Endothelial cell of umbilical vein (primary cell): ENCODE measurements at regions not wholly inside any gene's neighbourhood (a gene's known extent, or its start where the extent isn't known, plus 50 kb on each side); places are given as distances from the start of the nearest gene placed in this dataset.

Experiments used
- BruUV-seq: library from RNA; stranded (reverse); fragments of 400-500 nt; replicated peaks from 2 replicates; lab custom pipeline; 2021; lab: Mats Ljungman, UMichigan
- CTCF ChIA-PET: fragments of 300-600, 350-600 bp; sonication (Branson Sonifier 250); formaldehyde crosslinking; loops from one replicate; lab custom pipeline; 2021; ENCODE audit warnings: antibody characterized with exemption, inconsistent platforms; lab: Charles Lee
- POLR2A ChIA-PET: fragments of 300-600, 350-600 bp; sonication (Branson Sonifier 250); formaldehyde crosslinking; loops from one replicate; lab custom pipeline; 2021; ENCODE audit warnings: antibody characterized with exemption, inconsistent platforms; lab: Charles Lee
- DNase-seq: peaks from one replicate; pipeline ENCODE4 v3.0.0-alpha.2; 2011; ENCODE audit warnings: low read depth, low spot score
- FAIRE-seq: peaks from 2 replicates; lab custom pipeline; 2011; peaks lifted over from hg19 to GRCh38; lab: Jason Lieb, UNC
- H2AFZ ChIP-seq: 2 replicates; pipeline ENCODE4 v1.6.0; 2012; ENCODE audit warnings: low read depth, low read length, control low read depth, inconsistent platforms
- H3K27ac ChIP-seq: 2 replicates; pipeline ENCODE4 v1.5.1; 2011; ENCODE audit warnings: low read depth, mild to moderate bottlenecking, control low read depth, low read length, moderate library complexity; ENCODE audit not compliant: insufficient read depth
- H3K27me3 ChIP-seq, 2 experiments: 2 replicates each; pipeline versions ENCODE4 v1.6.0 to v1.6.1; 2011; ENCODE audit warnings: low read length in 2 of 2, mixed read lengths in 1 of 2; ENCODE audit not compliant: control insufficient read depth in 2 of 2, insufficient read depth in 2 of 2
- H3K36me3 ChIP-seq, 2 experiments: 2 replicates in 1 of 2; 3 replicates in 1 of 2; pipeline ENCODE4 v1.5.1; 2011; ENCODE audit warnings: low read length in 2 of 2, mild to moderate bottlenecking in 1 of 2, moderate library complexity in 1 of 2; ENCODE audit not compliant: control insufficient read depth in 2 of 2, insufficient read depth in 2 of 2; ENCODE audit errors: extremely low read depth in 1 of 2
- H3K4me1 ChIP-seq: 3 replicates; pipeline ENCODE4 v1.5.1; 2011; ENCODE audit warnings: mild to moderate bottlenecking, low read length; ENCODE audit not compliant: control insufficient read depth, insufficient read depth; ENCODE audit errors: extremely low read depth
- H3K4me2 ChIP-seq: 2 replicates; pipeline ENCODE4 v1.6.1; 2011; ENCODE audit warnings: low read length, control low read depth, mixed read lengths; ENCODE audit not compliant: insufficient read depth
- H3K4me3 ChIP-seq, 3 experiments: fragments of 200-600 bp in 1 of 3; sonication (generic), shearing (Covaris generic) in 1 of 3; replicated peaks in 1 of 3; 2 replicates each; pipeline ENCODE4 v1.5.1; 2011 to 2016; ENCODE audit warnings: control low read depth in 3 of 3, low read length in 3 of 3, mild to moderate bottlenecking in 2 of 3, inconsistent platforms in 1 of 3, low read depth in 1 of 3, moderate library complexity in 1 of 3; ENCODE audit not compliant: insufficient read depth in 1 of 3
- H3K79me2 ChIP-seq: 2 replicates; pipeline ENCODE4 v1.6.0; 2012; ENCODE audit warnings: low read length, inconsistent platforms; ENCODE audit not compliant: control insufficient read depth, insufficient read depth
- H3K9ac ChIP-seq: replicated peaks from 2 replicates; pipeline ENCODE3; 2011; ENCODE audit warnings: low read length, control low read depth; ENCODE audit not compliant: insufficient read depth; ENCODE audit errors: extremely low read depth
- H3K9me1 ChIP-seq: replicated peaks from 3 replicates; pipeline ENCODE4 v1.6.0; 2011; ENCODE audit warnings: mild to moderate bottlenecking, low read length; ENCODE audit not compliant: control insufficient read depth, insufficient read depth; ENCODE audit errors: extremely low read depth
- H3K9me3 ChIP-seq: replicated peaks from 2 replicates; pipeline ENCODE4 v1.5.1; 2012; ENCODE audit warnings: low read length, inconsistent platforms; ENCODE audit not compliant: control insufficient read depth, insufficient read depth
- H4K20me1 ChIP-seq: replicated peaks from 2 replicates; pipeline ENCODE3; 2011; ENCODE audit warnings: mild to moderate bottlenecking, low read length; ENCODE audit not compliant: control insufficient read depth, insufficient read depth; ENCODE audit errors: extremely low read depth
- CTCF ChIP-seq, 2 donors: IDR thresholded peaks; 1 replicate in 1 of 2; 2 replicates in 1 of 2; pipeline ENCODE4 v1.5.1; 2011; ENCODE audit warnings: low read length in 2 of 2, mild to moderate bottlenecking in 2 of 2, moderate library complexity in 2 of 2, control low read depth in 1 of 2, inconsistent platforms in 1 of 2, low read depth in 1 of 2; ENCODE audit not compliant: insufficient read depth in 1 of 2; ENCODE audit errors: extremely low read depth in 1 of 2
- FOS ChIP-seq: IDR thresholded peaks from 2 replicates; pipeline ENCODE4 v1.6.1; 2011; ENCODE audit warnings: mild to moderate bottlenecking, low read length, moderate library complexity, borderline replicate concordance; ENCODE audit not compliant: insufficient read depth
- GATA2 ChIP-seq: IDR thresholded peaks from 2 replicates; pipeline ENCODE4 v1.7.0; 2011; ENCODE audit warnings: low read depth, mild to moderate bottlenecking, moderate library complexity, mixed read lengths, low read length; ENCODE audit not compliant: insufficient read length, insufficient read depth
- JUN ChIP-seq: IDR thresholded peaks from 2 replicates; pipeline ENCODE4 v1.6.1; 2011; ENCODE audit warnings: borderline replicate concordance, low read depth; ENCODE audit not compliant: insufficient read length, insufficient read depth
- MAX ChIP-seq: IDR thresholded peaks from 2 replicates; pipeline ENCODE4 v1.6.1; 2011; ENCODE audit not compliant: insufficient read depth, insufficient read length
- MYC ChIP-seq: IDR thresholded peaks from one replicate; pipeline ENCODE4 v1.6.1; 2011; ENCODE audit warnings: mild to moderate bottlenecking, low read depth, low read length
- POLR2A ChIP-seq: IDR thresholded peaks from 2 replicates; pipeline ENCODE4 v1.6.1; 2012; ENCODE audit warnings: low read depth, mild to moderate bottlenecking, control low read depth, low read length
- POLR2AphosphoS5 ChIP-seq: IDR thresholded peaks from 2 replicates; pipeline ENCODE4 v1.6.1; 2012; ENCODE audit warnings: low read depth, mild to moderate bottlenecking, control low read depth, low read length, moderate library complexity; ENCODE audit not compliant: insufficient read depth
- dilution Hi-C: fragments of 300-500 bp; cut with MboI; formaldehyde crosslinking; loops from one replicate; pipeline ENCODE4 v1.15.0; 2019; ENCODE audit warnings: low sequenced_read_pairs; ENCODE audit not compliant: extremely low pct_ligation_motif_present
- intact Hi-C: fragments of 100-400 bp; cut with micrococcal nuclease; formaldehyde crosslinking; loops from one replicate; pipeline ENCODE4 v1.10.0; 2022

GRCh38 chr12:111138016-111138415 is 217.6 kb upstream of the MYL2 start:
- no TSS peak for BruUV-seq
- Histone ChIP-seq H3K4me2 (no peak overlapping the region), H3K9ac (no peak overlapping the region), H3K36me3 (no peaks in the 10 kb centered on the region), H3K27me3 (no peaks in the 10 kb centered on the region), H3K4me3 (no peak overlapping the region), H4K20me1 (no peaks in the 10 kb centered on the region), H3K79me2 (no peaks in the 10 kb centered on the region), H3K9me1 (no peaks in the 10 kb centered on the region), H3K27ac (no peak overlapping the region), H3K4me1 (no peaks in the 10 kb centered on the region), H2AFZ (no peak overlapping the region), H3K9me3 (no peaks in the 10 kb centered on the region)
- ChIA-PET CTCF (no interaction called here), POLR2A (no interaction called here)
- FAIRE-seq (no peak), DNase-seq (no peak)
- dilution Hi-C loops: no loop called here
- intact Hi-C loops: no loop called here
- TF ChIP-seq JUN: no peak
- no peak for TF ChIP-seq GATA2
- TF ChIP-seq CTCF (IDR thresholded peaks at IDR 0.05; ENCODE audit: extremely low read depth in 1 of 2, insufficient read depth in 1 of 2, low read depth in 1 of 2, low read length in 2 of 2): no peak
- no peak for TF ChIP-seq POLR2A
- no peak for TF ChIP-seq MYC
- TF ChIP-seq FOS: no peak
- TF ChIP-seq MAX: no peak
- no peak for TF ChIP-seq POLR2AphosphoS5
